GM10266 (cell line): ENCODE measurements at regions not wholly inside any gene's neighbourhood (a gene's known extent, or its start where the extent isn't known, plus 50 kb on each side); places are given as distances from the start of the nearest gene placed in this dataset.

Experiments
- DNase-seq: peaks from one replicate; pipeline ENCODE4 v3.0.0; 2012; ENCODE audit errors: extremely low spot score
- CTCF ChIP-seq: IDR thresholded peaks from 2 replicates; pipeline ENCODE4 v1.5.1; 2012; ENCODE audit warnings: mild to moderate bottlenecking, low read depth; ENCODE audit not compliant: control insufficient read depth, insufficient read depth; ENCODE audit errors: missing control alignments

GRCh38 chr5:75928992-75929391 lies 154.2 kb upstream of the SV2C start:
- no peak for TF ChIP-seq CTCF
- no peak for DNase-seq

GRCh38 chr5:75922480-75922879 lies 160.7 kb upstream of the SV2C start:
- TF ChIP-seq CTCF, result no peak
- DNase-seq, result no peak

- no peak for TF ChIP-seq CTCF
- DNase-seq, result no peak
Observed at GRCh38 chr5:75921011-75921410, 162.2 kb upstream of the SV2C start.

GRCh38 chr5:75916144-75916543 lies 167.0 kb upstream of the SV2C start:
- DNase-seq, result no peak
- no peak for TF ChIP-seq CTCF

GRCh38 chr5:75909223-75909622 lies 174.0 kb upstream of the SV2C start:
- no peak for TF ChIP-seq CTCF
- DNase-seq, result no peak

- TF ChIP-seq CTCF, result no peak
- DNase-seq, result no peak
Observed at GRCh38 chr5:75907651-75908050, 175.5 kb upstream of the SV2C start.

GRCh38 chr5:75894482-75894881 lies 177.2 kb upstream of the POC5 start:
- no peak for DNase-seq
- TF ChIP-seq CTCF, result no peak
